ENCODE measurements at regions not wholly inside any gene's neighbourhood (a gene's known extent, or its start where the extent isn't known, plus 50 kb on each side); places are given as distances from the start of the nearest gene placed in this dataset.

DNA sequence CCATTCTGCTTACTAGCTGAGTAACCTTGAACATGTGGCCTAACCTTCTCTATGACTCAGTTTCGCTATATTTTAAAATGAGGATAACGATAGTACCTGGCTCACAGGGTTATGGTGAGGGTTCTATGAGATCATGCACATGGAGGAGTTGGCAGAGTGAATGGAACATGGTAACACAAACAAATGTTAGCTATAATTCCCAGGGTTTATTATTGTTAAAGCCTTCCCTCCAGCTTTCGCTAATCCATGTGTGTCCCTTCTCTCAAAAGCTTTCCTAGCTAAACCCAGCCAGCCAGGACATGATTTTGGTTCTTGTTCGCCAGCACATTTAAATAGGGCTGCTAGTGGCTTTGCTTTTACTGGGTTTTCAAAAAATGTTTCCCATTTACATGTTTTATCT, 361.0 kb upstream of the NFE2L3 start:
- H3K9me3 Mint-ChIP-seq (ENCODE audit: insufficient read depth) = no peaks in the 10 kb centered on the region
- Histone ChIP-seq H3K4me2 (replicated peaks; ENCODE audit: low read depth, low read length, poor library complexity, severe bottlenecking) (no peak overlapping the region), H3K79me2 (ENCODE audit: control insufficient read depth, insufficient read depth, low read length) (no peaks in the 10 kb centered on the region), H3K36me3 (replicated peaks in 1 of 2; ENCODE audit: control extremely low read depth in 1 of 2, control insufficient read depth in 1 of 2, extremely low read depth in 1 of 2, insufficient read depth in 2 of 2, low read length in 1 of 2) (no peaks in the 10 kb centered on the region), H3K4me1 (ENCODE audit: control insufficient read depth in 2 of 2, insufficient read depth in 2 of 2, low read length in 2 of 2) (no peaks in the 10 kb centered on the region), H3K9me3 (ENCODE audit: control extremely low read depth in 1 of 3, control insufficient read depth in 2 of 3, insufficient read depth in 1 of 3, low read length in 2 of 3) (no peaks in the 10 kb centered on the region), H3K9ac (ENCODE audit: low read length) (no peak overlapping the region), H4K20me1 (ENCODE audit: control insufficient read depth, insufficient read depth, low read length, poor library complexity, severe bottlenecking) (no peaks in the 10 kb centered on the region), H3K27me3 (replicated peaks in 1 of 4; ENCODE audit: control extremely low read depth in 1 of 4, control insufficient read depth in 3 of 4, insufficient read depth in 4 of 4, low read length in 3 of 4) (peaks cover 0 to 3% (median 0%) of the 10 kb centered on the region in 4 experiments), H3K4me3 (ENCODE audit: control extremely low read depth in 1 of 5, extremely low read depth in 1 of 5, insufficient read depth in 1 of 5, low read depth in 2 of 5, low read length in 4 of 5) (no peak overlapping the region), H3K27ac (ENCODE audit: low read length in 2 of 2) (no peak overlapping the region), H2AFZ (ENCODE audit: insufficient read depth, low read depth, low read length, poor library complexity, severe bottlenecking) (no peak overlapping the region)
- intact Hi-C loops (cut with micrococcal nuclease) = no loop called here
- H3K4me1 Mint-ChIP-seq = no peaks in the 10 kb centered on the region
- DNase-seq = no peak
- ATAC-seq (ENCODE audit: low read depth) = no peak
- POLR2A ChIA-PET = no interaction called here
- TF ChIP-seq EZH2 (IDR thresholded peaks at IDR 0.05; ENCODE audit: borderline replicate concordance, insufficient read depth, low read depth, low read length, poor library complexity, severe bottlenecking) (no peak), CTCF (IDR thresholded peaks at IDR 0.05) (no peak)
- no CpG with 5 or more reads among the region's 4 CpGs for WGBS (ENCODE audit: insufficient coverage)
- no peak overlapping the region for H3K4me3 Mint-ChIP-seq
- CTCF ChIA-PET = no interaction called here
- no peak overlapping the region for H3K27ac Mint-ChIP-seq
- H3K27me3 Mint-ChIP-seq = peaks cover 39% of the 10 kb centered on the region

DNA sequence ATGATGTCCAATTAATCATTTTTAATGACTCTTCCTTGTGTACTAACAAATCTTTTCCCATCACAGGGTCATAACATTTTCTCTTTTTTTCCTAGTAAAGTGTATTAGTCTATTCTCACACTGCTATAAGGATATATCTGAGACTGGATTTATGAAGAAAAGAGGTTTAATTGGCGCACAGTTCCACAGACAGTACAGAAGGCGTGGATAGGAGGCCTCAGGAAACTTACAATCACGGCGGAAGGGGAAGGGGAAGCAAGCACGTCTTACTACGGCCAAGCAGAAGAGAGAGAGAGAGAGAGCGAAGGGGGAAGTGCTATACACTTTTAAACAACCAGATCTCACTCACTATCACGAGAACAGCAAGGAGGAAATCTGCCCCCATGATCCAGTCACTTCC, 359.4 kb upstream of the NFE2L3 start:
- intact Hi-C loops (cut with micrococcal nuclease) = no loop called here
- Histone ChIP-seq H3K4me1 (ENCODE audit: control insufficient read depth in 2 of 2, insufficient read depth in 2 of 2, low read length in 2 of 2) (no peaks in the 10 kb centered on the region), H3K9ac (ENCODE audit: low read length) (no peak overlapping the region), H3K27me3 (replicated peaks in 1 of 4; ENCODE audit: control extremely low read depth in 1 of 4, control insufficient read depth in 3 of 4, insufficient read depth in 4 of 4, low read length in 3 of 4) (peaks cover 0 to 4% (median 3%) of the 10 kb centered on the region in 4 experiments), H3K4me2 (replicated peaks; ENCODE audit: low read depth, low read length, poor library complexity, severe bottlenecking) (no peak overlapping the region), H3K9me3 (ENCODE audit: control extremely low read depth in 1 of 3, control insufficient read depth in 2 of 3, insufficient read depth in 1 of 3, low read length in 2 of 3) (no peaks in the 10 kb centered on the region), H3K27ac (ENCODE audit: low read length in 2 of 2) (no peak overlapping the region), H3K79me2 (ENCODE audit: control insufficient read depth, insufficient read depth, low read length) (no peaks in the 10 kb centered on the region), H2AFZ (ENCODE audit: insufficient read depth, low read depth, low read length, poor library complexity, severe bottlenecking) (no peak overlapping the region), H3K36me3 (replicated peaks in 1 of 2; ENCODE audit: control extremely low read depth in 1 of 2, control insufficient read depth in 1 of 2, extremely low read depth in 1 of 2, insufficient read depth in 2 of 2, low read length in 1 of 2) (no peaks in the 10 kb centered on the region), H4K20me1 (ENCODE audit: control insufficient read depth, insufficient read depth, low read length, poor library complexity, severe bottlenecking) (no peaks in the 10 kb centered on the region), H3K4me3 (ENCODE audit: control extremely low read depth in 1 of 5, extremely low read depth in 1 of 5, insufficient read depth in 1 of 5, low read depth in 2 of 5, low read length in 4 of 5) (no peak overlapping the region)
- Mint-ChIP-seq H3K27me3 (peaks cover 37% of the 10 kb centered on the region), H3K27ac (no peak overlapping the region), H3K9me3 (ENCODE audit: insufficient read depth) (no peaks in the 10 kb centered on the region), H3K4me1 (no peaks in the 10 kb centered on the region), H3K4me3 (no peak overlapping the region)
- 100% methylated on average over 2 of the region's 8 CpGs for WGBS (ENCODE audit: insufficient coverage)
- no peak for ATAC-seq (ENCODE audit: low read depth)
- ChIA-PET POLR2A (no interaction called here), CTCF (no interaction called here)
- no peak for TF ChIP-seq EZH2 (IDR thresholded peaks at IDR 0.05; ENCODE audit: borderline replicate concordance, insufficient read depth, low read depth, low read length, poor library complexity, severe bottlenecking)
- TF ChIP-seq CTCF (IDR thresholded peaks at IDR 0.05) = no peak
- DNase-seq = no peak
